ENCODE measurements at regions not wholly inside any gene's neighbourhood (a gene's known extent, or its start where the extent isn't known, plus 50 kb on each side); places are given as distances from the start of the nearest gene placed in this dataset.
A peak's percentile ranks its signal among the peaks of the same experiment; 100 is the strongest.

- no peak for DNase-seq (ENCODE audit: low read depth)
These were observed 1430.1 kb upstream of the SPRY2 start for GRCh38 chr13:81770868-81771505.

DNA sequence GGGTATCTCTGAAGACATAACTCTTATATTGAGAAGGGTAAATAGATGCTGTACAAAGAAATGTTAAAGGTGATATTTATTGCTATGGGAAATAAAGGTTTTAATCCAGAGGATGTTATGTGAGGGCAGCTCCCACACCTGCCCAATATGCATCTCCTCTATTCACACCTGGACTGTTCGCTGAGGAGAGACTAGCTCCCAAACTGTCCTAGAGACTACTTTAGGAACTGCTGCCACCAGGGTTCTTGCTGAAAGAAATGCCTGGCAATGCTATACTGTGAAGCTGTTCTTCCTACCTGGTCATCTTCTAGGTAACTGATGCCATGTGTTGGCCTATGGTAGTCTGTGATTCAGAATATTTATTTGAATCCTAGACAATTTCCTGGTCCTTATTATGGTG lies 1421.5 kb upstream of the SPRY2 start:
- no peak for DNase-seq (ENCODE audit: low read depth)
- H3K4me3 ChIP-seq (ENCODE audit: low read depth, low read length) = no peak overlapping the region

More at GRCh38 chr13:81770868-81771505, 1430.1 kb upstream of the SPRY2 start:
- no peak overlapping the region for H3K4me3 ChIP-seq (ENCODE audit: low read depth, low read length)

DNA sequence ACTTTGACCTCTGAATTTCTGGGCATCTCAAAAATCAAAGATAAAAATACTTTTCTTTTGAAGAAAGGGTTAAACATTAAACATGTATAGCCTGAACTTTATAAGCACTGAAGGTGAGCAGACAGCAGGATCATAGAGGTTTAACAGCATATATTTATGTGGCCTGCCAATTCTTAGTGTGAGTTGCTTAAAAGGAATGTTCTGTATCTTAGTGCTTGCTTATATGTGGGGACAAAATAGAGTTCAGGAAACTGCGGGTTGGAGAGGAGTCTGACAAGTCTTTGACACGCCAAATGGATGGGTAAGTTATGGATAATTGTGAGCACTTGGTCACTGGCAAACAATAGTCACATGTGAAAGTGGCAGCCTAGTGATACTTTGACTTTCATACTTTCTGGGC lies 1419.4 kb upstream of the SPRY2 start:
- no peak overlapping the region for H3K4me3 ChIP-seq (ENCODE audit: low read depth, low read length)
- no peak for DNase-seq (ENCODE audit: low read depth)

DNA sequence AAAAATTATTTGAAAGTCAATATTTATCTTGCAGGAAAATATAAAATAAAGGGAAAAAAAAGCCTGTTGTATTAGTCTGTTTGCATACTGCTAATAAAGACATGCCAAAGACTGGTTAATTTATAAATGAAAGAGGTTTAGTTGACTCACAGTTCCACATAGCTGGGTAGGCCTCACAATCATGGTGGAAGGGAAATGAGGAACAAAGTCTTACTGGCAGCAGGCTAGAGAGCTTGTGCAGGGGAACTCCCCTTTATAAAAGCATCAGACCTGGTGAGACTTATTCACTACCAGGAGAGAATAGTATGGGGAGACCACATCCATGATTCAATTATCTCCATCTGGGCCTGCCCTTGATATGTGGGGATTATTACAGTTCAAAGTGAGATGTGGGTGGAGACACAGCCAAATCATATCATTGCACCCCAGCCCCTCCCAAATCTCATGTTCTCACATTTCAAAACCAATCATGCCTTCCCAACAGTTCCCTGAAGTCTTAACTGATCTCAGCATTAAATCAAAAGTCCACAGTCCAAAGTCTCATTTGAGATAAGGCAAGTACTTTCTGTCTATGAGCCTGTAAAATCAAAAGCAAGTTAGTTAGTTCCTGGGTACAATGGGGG lies 1416.5 kb upstream of the SPRY2 start:
- no peak overlapping the region for H3K4me3 ChIP-seq (ENCODE audit: low read depth, low read length)
- DNase-seq (ENCODE audit: low read depth) = no peak

- H3K4me3 ChIP-seq (ENCODE audit: low read depth, low read length) = no peak overlapping the region
- no peak for DNase-seq (ENCODE audit: low read depth)
These were observed 1404.5 kb upstream of the SPRY2 start for GRCh38 chr13:81745391-81745790.

GRCh38 chr13:81738364-81738763 lies 1397.4 kb upstream of the SPRY2 start:
- no peak overlapping the region for H3K4me3 ChIP-seq (ENCODE audit: low read depth, low read length)
- no peak for DNase-seq (ENCODE audit: low read depth)

DNA sequence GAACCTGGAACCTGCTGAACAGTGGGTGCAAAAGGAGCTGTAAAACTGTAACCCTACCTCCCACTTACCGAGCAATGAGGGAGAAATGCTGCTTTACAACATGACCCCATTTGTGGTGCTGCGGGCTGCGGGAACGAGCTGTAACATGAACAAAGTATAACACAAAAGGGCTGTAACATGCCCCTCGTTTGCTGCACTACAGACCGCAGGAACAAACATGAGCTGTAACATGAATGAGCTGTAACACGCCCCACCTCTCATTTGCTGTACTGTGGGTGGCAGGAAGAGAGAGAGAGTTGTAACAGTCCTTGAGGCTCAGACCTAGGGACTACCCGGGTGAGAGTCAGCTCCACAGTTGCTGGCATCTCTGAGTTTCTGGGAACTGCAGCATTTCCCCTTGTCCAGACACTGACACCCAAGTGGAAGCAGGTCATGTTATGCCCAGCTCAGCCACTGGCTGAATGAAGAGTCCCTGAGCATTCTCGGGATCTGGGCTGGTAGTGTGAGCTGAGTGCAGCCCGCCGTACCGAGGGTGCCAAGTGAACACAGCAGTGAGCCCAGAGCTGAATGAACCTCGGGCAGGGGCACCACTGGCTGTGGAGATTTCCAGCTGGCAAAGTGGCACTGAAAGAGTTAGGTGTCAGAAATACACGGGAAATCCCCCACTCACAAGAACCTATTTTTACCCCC lies 1385.3 kb upstream of the SPRY2 start:
- no peak overlapping the region for H3K4me3 ChIP-seq (ENCODE audit: low read depth, low read length)
- DNase-seq (ENCODE audit: low read depth) = no peak

DNA sequence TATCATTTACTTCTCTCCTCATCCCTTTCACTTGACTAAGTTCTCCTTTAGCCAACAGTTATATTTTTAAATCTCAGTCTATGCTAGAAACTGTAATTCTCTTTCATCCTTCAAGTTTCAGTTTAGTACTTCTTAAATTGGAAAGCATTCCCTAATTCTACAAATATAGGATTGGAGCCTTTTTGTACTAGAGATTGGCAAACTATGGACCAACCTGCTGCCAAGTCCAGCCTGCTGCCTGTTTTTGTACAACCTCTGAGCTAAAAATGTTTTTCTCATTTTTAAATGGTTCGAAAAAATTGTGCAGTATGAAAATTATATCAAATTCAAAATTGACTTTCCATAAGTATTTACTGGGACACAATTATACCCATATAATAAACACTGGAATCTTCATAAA lies 1381.5 kb upstream of the SPRY2 start:
- DNase-seq (ENCODE audit: low read depth) = no peak
- no peak overlapping the region for H3K4me3 ChIP-seq (ENCODE audit: low read depth, low read length)

DNA sequence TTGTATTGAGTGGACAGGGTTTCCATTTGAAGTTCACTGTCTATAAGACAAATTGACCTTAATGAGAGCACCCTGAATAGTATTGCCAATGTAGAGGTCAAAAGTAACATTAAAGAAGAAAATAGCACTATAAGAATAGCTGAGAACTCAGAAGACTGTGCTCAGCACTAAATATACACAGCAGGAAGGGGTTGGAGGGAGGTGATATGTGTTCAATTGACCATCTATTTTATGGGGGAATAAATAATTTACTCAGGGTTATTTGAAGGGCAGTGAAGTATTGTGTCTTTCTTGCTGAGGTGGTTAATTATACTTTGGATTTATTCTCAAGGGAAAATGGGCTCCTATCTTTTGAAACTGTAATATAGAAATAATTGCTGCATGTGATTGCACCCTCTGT lies 1380.5 kb upstream of the SPRY2 start:
- no peak for DNase-seq (ENCODE audit: low read depth)
- H3K4me3 ChIP-seq (ENCODE audit: low read depth, low read length) = no peak overlapping the region

- H3K4me3 ChIP-seq (ENCODE audit: low read depth, low read length) = no peak overlapping the region
- no peak for DNase-seq (ENCODE audit: low read depth)
These were observed 1373.6 kb upstream of the SPRY2 start for GRCh38 chr13:81714513-81714912.

DNA sequence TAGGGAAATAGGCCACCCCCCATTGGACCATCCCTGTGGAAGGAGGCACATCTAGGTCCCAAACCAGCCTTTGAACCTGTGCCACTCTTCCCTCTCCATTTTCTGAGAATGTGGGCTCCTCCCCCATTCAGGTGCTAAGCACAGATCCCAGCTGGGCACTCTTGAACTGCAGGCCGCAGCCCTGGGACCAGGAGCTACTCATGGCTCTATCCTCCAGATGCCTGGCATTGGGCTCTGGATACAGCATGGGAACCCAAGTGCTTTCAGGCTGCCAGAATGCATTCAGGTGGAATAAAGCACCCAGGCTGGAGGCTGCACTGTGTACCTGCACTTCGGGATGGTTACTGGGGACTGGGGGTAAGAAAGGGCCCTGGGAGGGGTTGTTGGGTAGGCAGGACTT lies 1372.3 kb upstream of the SPRY2 start:
- no peak for DNase-seq (ENCODE audit: low read depth)
- H3K4me3 ChIP-seq (ENCODE audit: low read depth, low read length) = no peak overlapping the region

- no peak overlapping the region for H3K4me3 ChIP-seq (ENCODE audit: low read depth, low read length)
- DNase-seq (ENCODE audit: low read depth) = no peak
These were observed 1356.9 kb upstream of the SPRY2 start for GRCh38 chr13:81697826-81698225.

- H3K4me3 ChIP-seq (ENCODE audit: low read depth, low read length) = no peak overlapping the region
- DNase-seq (ENCODE audit: low read depth) = peak; percentile 25
These were observed 1346.0 kb upstream of the SPRY2 start for GRCh38 chr13:81686877-81687276.

GRCh38 chr13:81683521-81683920 lies 1342.6 kb upstream of the SPRY2 start:
- no peak for DNase-seq (ENCODE audit: low read depth)

DNA sequence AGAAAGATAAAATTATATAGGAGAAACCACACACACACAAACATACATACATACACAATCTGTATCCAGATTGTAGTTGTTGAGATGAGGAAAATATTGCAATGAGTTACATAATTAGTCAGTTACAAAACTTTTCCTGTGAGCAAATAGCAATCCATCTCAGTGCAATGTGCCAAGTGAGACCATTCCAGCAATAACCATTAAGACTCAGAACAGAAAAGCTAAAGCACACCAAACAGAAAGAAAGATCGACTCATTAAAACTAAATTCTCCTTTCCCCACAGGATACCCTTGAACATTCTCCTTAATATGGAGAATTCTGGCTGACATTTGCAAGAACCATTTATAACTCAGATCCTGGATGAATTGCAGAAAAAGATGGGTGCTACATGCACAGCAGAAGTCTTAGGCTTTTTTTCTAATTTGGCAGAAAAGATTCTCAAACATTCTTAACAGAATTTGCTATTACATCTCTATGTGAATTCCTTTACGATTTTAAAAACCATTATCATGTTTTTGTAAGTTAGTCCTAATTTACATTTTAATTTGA lies 1341.2 kb upstream of the SPRY2 start:
- no peak for DNase-seq (ENCODE audit: low read depth)
- no peak overlapping the region for H3K4me3 ChIP-seq (ENCODE audit: low read depth, low read length)

More at GRCh38 chr13:81683521-81683920, 1342.6 kb upstream of the SPRY2 start:
- H3K4me3 ChIP-seq (ENCODE audit: low read depth, low read length) = no peak overlapping the region

- DNase-seq (ENCODE audit: low read depth) = no peak
These were observed 1336.9 kb upstream of the SPRY2 start for GRCh38 chr13:81677857-81678256.

DNA sequence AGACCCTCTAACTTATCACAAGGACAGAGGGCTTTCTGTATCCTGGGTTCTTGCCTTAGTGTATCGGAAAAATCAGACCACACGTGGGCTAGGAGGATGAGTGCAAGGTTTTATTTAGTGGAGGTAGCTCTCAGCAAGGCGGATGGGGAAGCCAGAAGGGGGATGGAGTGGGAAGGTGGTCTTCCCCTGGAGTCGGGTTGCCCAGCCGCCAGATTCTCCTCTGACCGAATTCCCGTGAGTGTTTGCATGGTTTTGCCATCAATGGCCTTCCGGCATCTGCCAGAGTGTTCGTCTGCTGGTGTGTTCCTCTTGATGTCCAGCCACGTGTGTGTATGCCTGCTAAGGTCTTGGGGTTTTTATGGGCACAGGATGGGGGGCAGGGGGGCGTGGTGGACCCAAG lies 1335.1 kb upstream of the SPRY2 start:
- DNase-seq (ENCODE audit: low read depth) = no peak
- no peak overlapping the region for H3K4me3 ChIP-seq (ENCODE audit: low read depth, low read length)

More at GRCh38 chr13:81677857-81678256, 1336.9 kb upstream of the SPRY2 start:
- no peak overlapping the region for H3K4me3 ChIP-seq (ENCODE audit: low read depth, low read length)

DNA sequence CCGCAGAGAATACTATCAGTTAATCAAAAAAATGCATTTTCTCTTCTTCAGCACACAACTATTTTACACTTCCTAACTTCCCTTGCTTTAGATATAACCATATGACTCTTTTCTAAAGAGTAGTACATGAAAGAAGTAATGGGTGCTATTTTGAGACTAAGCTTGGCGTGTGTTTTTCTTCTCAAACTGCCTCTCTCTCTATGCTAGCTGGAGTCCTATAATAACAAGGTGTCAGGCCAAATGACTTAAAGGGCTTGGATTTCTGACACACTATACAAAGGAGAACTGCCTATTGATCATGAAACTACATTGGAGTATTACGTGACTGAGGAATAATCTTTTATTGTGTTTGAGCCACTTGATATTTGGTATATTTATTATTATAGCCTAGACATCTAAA lies 1330.1 kb upstream of the SPRY2 start:
- no peak for DNase-seq (ENCODE audit: low read depth)

GRCh38 chr13:81670048-81670447 lies 1329.1 kb upstream of the SPRY2 start:
- no peak for DNase-seq (ENCODE audit: low read depth)
- no peak overlapping the region for H3K4me3 ChIP-seq (ENCODE audit: low read depth, low read length)

More for the DNA sequence above, 1330.1 kb upstream of the SPRY2 start:
- no peak overlapping the region for H3K4me3 ChIP-seq (ENCODE audit: low read depth, low read length)

DNA sequence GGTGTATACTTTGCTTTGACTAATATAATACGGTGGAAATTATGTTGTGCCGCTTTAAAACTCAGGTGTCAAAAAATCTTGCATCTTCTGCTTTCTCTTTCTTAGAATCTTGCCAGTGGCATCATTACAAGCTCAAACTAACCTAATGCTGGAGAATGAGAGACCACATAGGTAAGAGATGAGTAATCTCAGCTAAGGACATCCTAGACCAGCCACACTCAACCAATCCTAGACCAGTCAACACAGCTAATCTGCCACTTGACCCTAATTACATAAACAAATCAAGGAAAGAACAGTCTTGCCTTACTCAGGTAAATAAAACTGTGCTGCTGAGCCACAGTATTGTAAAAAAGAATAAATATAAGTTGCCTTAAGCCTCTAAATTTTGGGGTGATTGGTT lies 1323.9 kb upstream of the SPRY2 start:
- no peak for DNase-seq (ENCODE audit: low read depth)
- H3K4me3 ChIP-seq (ENCODE audit: low read depth, low read length) = no peak overlapping the region

- DNase-seq (ENCODE audit: low read depth) = no peak
- H3K4me3 ChIP-seq (ENCODE audit: low read depth, low read length) = no peak overlapping the region
These were observed 1319.1 kb upstream of the SPRY2 start for GRCh38 chr13:81659984-81660383.
